AG04449 (cell line): ENCODE measurements at regions not wholly inside any gene's neighbourhood (a gene's known extent, or its start where the extent isn't known, plus 50 kb on each side); places are given as distances from the start of the nearest gene placed in this dataset.

Experiments used
- CTCF ChIA-PET: fragments of 350-600 bp; formaldehyde crosslinking; extraction: SDS; loops from one replicate; lab custom pipeline; 2021; ENCODE audit warnings: antibody characterized with exemption; lab: Yijun Ruan, JAX
- POLR2A ChIA-PET: fragments of 400-600, 350-600 bp; formaldehyde crosslinking; extraction: SDS; loops from one replicate; lab custom pipeline; 2020; ENCODE audit warnings: antibody characterized with exemption, inconsistent platforms; lab: Yijun Ruan, JAX
- DNase-seq: peaks from one replicate; pipeline ENCODE4 v3.0.0-alpha.2; 2010; ENCODE audit warnings: low read depth, low spot score
- H3K4me3 ChIP-seq: 2 replicates; pipeline ENCODE4 v1.5.1; 2011; ENCODE audit warnings: low read depth, mild to moderate bottlenecking, control low read depth, low read length
- CTCF ChIP-seq: IDR thresholded peaks from one replicate; pipeline ENCODE4 v1.5.1; 2011; ENCODE audit warnings: mild to moderate bottlenecking, moderate library complexity, low read length, control low read depth, inconsistent platforms; ENCODE audit not compliant: insufficient read depth; ENCODE audit errors: missing control alignments

GRCh38 chr18:39636931-39637330 is 2071.3 kb upstream of the CELF4 start:
- no peak for DNase-seq
- H3K4me3 ChIP-seq: no peak overlapping the region
- POLR2A ChIA-PET: no interaction called here
- TF ChIP-seq CTCF: no peak
- CTCF ChIA-PET: no interaction called here

DNA sequence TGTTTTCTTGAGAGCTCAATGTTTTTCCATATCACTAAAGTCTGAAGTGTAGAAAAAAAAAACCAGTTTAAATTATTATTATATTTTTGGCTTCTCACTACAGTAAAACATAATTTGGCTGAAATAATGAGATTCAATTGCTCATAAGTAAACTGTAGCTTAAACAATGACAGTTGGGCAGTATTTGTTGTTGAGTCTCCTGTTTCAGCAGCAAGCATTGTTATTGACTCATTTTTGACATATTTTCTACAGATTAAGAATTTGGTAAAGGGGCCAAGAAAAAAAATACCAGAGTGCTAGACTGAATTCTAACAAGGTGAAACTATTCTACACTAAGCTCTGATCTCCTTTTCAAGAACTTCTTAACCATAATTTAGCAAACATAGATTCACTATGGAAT is 2070.4 kb upstream of the CELF4 start:
- POLR2A ChIA-PET: no interaction called here
- no peak for TF ChIP-seq CTCF
- no peak for DNase-seq
- CTCF ChIA-PET: no interaction called here
- H3K4me3 ChIP-seq: no peak overlapping the region

DNA sequence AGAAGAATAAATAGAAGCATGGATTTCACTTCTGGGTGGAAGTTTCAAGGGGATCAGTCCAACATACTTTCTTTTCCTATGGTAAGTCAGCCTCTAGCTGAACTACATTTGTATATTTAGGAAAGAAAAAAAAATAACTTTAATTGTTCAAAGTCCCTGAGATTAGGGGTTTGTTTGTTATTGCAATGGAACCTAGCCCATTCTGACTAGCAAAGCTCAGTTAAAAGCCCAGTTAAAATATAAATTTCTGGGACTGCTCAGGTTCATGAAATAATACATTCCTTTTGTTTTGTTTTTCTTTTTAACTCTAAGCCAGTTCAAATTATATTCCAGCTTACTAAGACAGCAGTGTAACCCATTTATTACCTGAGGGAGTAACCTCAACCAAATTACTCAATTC is 2069.6 kb upstream of the CELF4 start:
- CTCF ChIA-PET: no interaction called here

DNA sequence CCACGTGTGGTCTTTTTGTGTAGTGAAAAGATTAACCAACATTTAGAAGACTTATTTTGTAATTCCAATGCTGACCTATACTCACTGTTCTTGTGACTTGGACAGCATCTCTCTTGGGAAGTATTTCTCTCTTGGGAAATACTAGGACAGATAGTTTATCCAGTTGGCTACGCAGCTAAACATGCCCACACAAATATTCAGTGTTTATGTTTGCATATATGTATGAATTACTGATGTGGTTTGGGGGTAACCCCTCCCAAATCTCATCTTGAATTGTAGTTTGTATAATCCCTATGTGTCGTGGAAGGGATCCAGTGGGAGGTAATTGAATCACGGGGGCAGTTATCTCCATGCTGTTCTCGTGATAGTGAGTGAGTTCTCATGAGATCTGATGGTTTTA is 2062.3 kb upstream of the CELF4 start:
- ChIA-PET CTCF (no interaction called here), POLR2A (no interaction called here)
- H3K4me3 ChIP-seq: no peak overlapping the region
- DNase-seq: no peak
- TF ChIP-seq CTCF: no peak

More for the DNA sequence above, 2069.6 kb upstream of the CELF4 start:
- no peak for TF ChIP-seq CTCF
- POLR2A ChIA-PET: no interaction called here
- H3K4me3 ChIP-seq: no peak overlapping the region
- DNase-seq: no peak

DNA sequence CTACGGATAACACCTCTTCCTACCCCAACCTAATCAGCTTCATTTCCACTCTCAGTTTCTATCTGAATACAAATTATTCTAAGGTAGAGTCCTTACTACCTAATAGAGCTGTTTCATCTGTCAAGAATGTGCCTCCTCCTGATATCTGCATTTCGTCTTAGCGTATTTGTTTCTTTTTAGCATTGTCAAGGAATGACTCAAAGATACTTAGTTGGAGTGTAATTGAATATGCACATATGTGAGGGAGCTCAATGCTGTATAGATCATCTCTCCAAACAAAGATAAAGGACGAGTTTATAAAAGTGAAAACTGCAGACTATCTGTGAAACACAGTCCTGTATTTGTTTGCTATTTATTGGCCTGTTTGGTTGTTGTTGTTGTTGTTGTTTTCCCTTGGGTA is 2059.4 kb upstream of the CELF4 start:
- POLR2A ChIA-PET: no interaction called here
- no peak for DNase-seq
- CTCF ChIA-PET: no interaction called here

DNA sequence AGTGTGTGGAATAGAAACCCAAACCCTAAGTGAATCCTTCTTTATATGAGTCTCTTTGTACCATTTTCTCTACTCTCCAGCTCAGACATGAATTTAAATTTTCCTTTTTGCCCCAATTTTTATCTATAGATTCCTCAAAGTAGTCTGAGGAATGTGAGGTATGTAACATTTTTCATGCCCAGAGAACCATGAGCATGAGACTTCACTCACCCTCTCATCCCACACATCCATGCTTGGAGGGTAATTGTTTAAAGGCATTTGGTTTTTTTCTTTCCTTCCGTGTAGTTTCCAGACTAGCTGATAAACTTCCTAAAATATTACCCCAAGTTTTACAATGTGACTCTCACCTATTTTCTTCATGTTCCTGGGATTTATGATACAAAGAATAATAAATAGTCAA is 2056.8 kb upstream of the CELF4 start:
- DNase-seq: no peak
- no peak overlapping the region for H3K4me3 ChIP-seq
- ChIA-PET CTCF (interaction anchor here (0.9 kb wide), 1 partner anchor 9 kb away, joined by 5 read pairs; no protein-coding TSS in a partner anchor), POLR2A (no interaction called here)
- no peak for TF ChIP-seq CTCF

More for the DNA sequence above, 2059.4 kb upstream of the CELF4 start:
- no peak for TF ChIP-seq CTCF
- H3K4me3 ChIP-seq: no peak overlapping the region
